ENCODE measurements at regions not wholly inside any gene's neighbourhood (a gene's known extent, or its start where the extent isn't known, plus 50 kb on each side); places are given as distances from the start of the nearest gene placed in this dataset.

GRCh38 chr14:49206828-49207227 lies 379.4 kb downstream of the RPS29 start:
- Histone ChIP-seq H3K9me3 (no peaks in the 10 kb centered on the region), H3K4me3 (no peak overlapping the region), H3K27ac (peak overlapping the region in 1 of 2 donors; percentile 37), H3K4me1 (ENCODE audit: insufficient read depth) (peaks cover 8% of the 10 kb centered on the region), H3K27me3 (no peaks in the 10 kb centered on the region), H3K36me3 (no peaks in the 10 kb centered on the region)
- TF ChIP-seq POLR2A (IDR thresholded peaks at IDR 0.05), result no peak
- TF ChIP-seq EP300 (IDR thresholded peaks at IDR 0.05), result no peak
- no peak for TF ChIP-seq CTCF (IDR thresholded peaks at IDR 0.05)
- WGBS, 3 donors, result 8 to 16% (median 12%) methylated on average over 9 of the region's 9 CpGs
- peak; percentile 21 to 38 (median 27) for DNase-seq
- intact Hi-C loops (cut with DNase I), result no loop called here

GRCh38 chr14:49203676-49204075 lies 382.5 kb downstream of the RPS29 start:
- no peaks in the 10 kb centered on the region for H3K9me3 ChIP-seq
- TF ChIP-seq POLR2A (IDR thresholded peaks at IDR 0.05), result no peak
- TF ChIP-seq CTCF (IDR thresholded peaks at IDR 0.05), result no peak
- no peak for TF ChIP-seq EP300 (IDR thresholded peaks at IDR 0.05)
- no peak for DNase-seq
- H3K27ac ChIP-seq, result no peak overlapping the region
- H3K4me3 ChIP-seq, result no peak overlapping the region
- 57 to 84% (median 78%) methylated on average over 2 of the region's 2 CpGs for WGBS, 3 donors
- no peaks in the 10 kb centered on the region for H3K27me3 ChIP-seq
- intact Hi-C loops (cut with DNase I), result no loop called here
- peaks cover 8% of the 10 kb centered on the region for H3K4me1 ChIP-seq (ENCODE audit: insufficient read depth)
- no peaks in the 10 kb centered on the region for H3K36me3 ChIP-seq

- Histone ChIP-seq H3K27me3 (no peaks in the 10 kb centered on the region), H3K9me3 (no peaks in the 10 kb centered on the region), H3K36me3 (no peaks in the 10 kb centered on the region), H3K4me3 (no peak overlapping the region), H3K4me1 (ENCODE audit: insufficient read depth) (no peaks in the 10 kb centered on the region), H3K27ac (no peak overlapping the region)
- TF ChIP-seq POLR2A (IDR thresholded peaks at IDR 0.05) (no peak), CTCF (IDR thresholded peaks at IDR 0.05) (no peak)
- WGBS, 3 donors, result 37 to 54% (median 49%) methylated on average over 4 of the region's 4 CpGs
- no peak for DNase-seq
- intact Hi-C loops (cut with DNase I), result no loop called here
These were observed 387.0 kb downstream of the RPS29 start for GRCh38 chr14:49199159-49199558.

GRCh38 chr14:49196327-49196726 lies 389.9 kb downstream of the RPS29 start:
- intact Hi-C loops (cut with DNase I), result no loop called here
- Histone ChIP-seq H3K27ac (no peak overlapping the region), H3K27me3 (no peaks in the 10 kb centered on the region), H3K36me3 (no peaks in the 10 kb centered on the region), H3K9me3 (no peaks in the 10 kb centered on the region), H3K4me1 (ENCODE audit: insufficient read depth) (no peaks in the 10 kb centered on the region), H3K4me3 (no peak overlapping the region)
- no peak for DNase-seq
- 91 to 95% (median 93%) methylated on average over 1 of the region's 1 CpG for WGBS, 3 donors
- TF ChIP-seq POLR2A (IDR thresholded peaks at IDR 0.05), result no peak
- TF ChIP-seq CTCF (IDR thresholded peaks at IDR 0.05), result no peak
- TF ChIP-seq EP300 (IDR thresholded peaks at IDR 0.05), result no peak

- Histone ChIP-seq H3K9me3 (no peaks in the 10 kb centered on the region), H3K4me1 (ENCODE audit: insufficient read depth) (no peaks in the 10 kb centered on the region), H3K27ac (no peak overlapping the region), H3K27me3 (no peaks in the 10 kb centered on the region), H3K36me3 (no peaks in the 10 kb centered on the region), H3K4me3 (no peak overlapping the region)
- no peak for DNase-seq
- 63 to 68% (median 64%) methylated on average over 2 of the region's 2 CpGs for WGBS, 3 donors
- TF ChIP-seq CTCF (IDR thresholded peaks at IDR 0.05) (no peak), EP300 (IDR thresholded peaks at IDR 0.05) (no peak), POLR2A (IDR thresholded peaks at IDR 0.05) (no peak)
- intact Hi-C loops (cut with DNase I), result no loop called here
These were observed 392.1 kb downstream of the RPS29 start for GRCh38 chr14:49194067-49194466.

Measured in ovary (tissue), 7 donors.